ENCODE measurements at regions not wholly inside any gene's neighbourhood (a gene's known extent, or its start where the extent isn't known, plus 50 kb on each side); places are given as distances from the start of the nearest gene placed in this dataset.

GRCh38 chr13:47621931-47622330 lies 379.1 kb downstream of the SUCLA2 start:
- H3K23me2 ChIP-seq (ENCODE audit: insufficient read length, low read depth, low read length, poor library complexity, severe bottlenecking): no peaks in the 10 kb centered on the region
- H3K14ac ChIP-seq (ENCODE audit: insufficient read depth, low read length): no peak overlapping the region
- H3K27me3 Mint-ChIP-seq (ENCODE audit: low read depth): peaks cover 1% of the 10 kb centered on the region; the same call in 1 of the 2 replicates
- no peaks in the 10 kb centered on the region for H3K79me1 ChIP-seq (ENCODE audit: insufficient read depth, low read depth, low read length, poor library complexity, severe bottlenecking)
- WGBS (ENCODE audit: extremely low coverage, insufficient read length, low lambda C conversion rate): no CpG with 5 or more reads among the region's 1 CpG
- no peaks in the 10 kb centered on the region for H4K20me1 ChIP-seq (ENCODE audit: control insufficient read depth, insufficient read depth, insufficient read length)
- H3K79me2 ChIP-seq (ENCODE audit: insufficient read depth, low read length): no peaks in the 10 kb centered on the region
- no peak overlapping the region for H2BK15ac ChIP-seq (ENCODE audit: low read depth, low read length)
- H2BK12ac ChIP-seq (ENCODE audit: insufficient read length, low read depth, low read length): no peak overlapping the region
- no peak overlapping the region for H3K4me3 Mint-ChIP-seq
- no peak overlapping the region for H3K27ac Mint-ChIP-seq
- H2AK5ac ChIP-seq (ENCODE audit: insufficient read length, low read length): no peak overlapping the region
- H3K9me3 Mint-ChIP-seq: peaks cover 16 to 17% of the 10 kb centered on the region in 2 experiments; a peak in 4 of 5 replicates
- H4K5ac ChIP-seq (ENCODE audit: insufficient read length, low read depth, low read length): no peak overlapping the region
- DNase-seq: no peak
- H3K4ac ChIP-seq (ENCODE audit: low read depth, low read length): no peak overlapping the region
- no peaks in the 10 kb centered on the region for H3K27me3 ChIP-seq (ENCODE audit: insufficient read depth, low read length)
- no peak overlapping the region for H3K27ac ChIP-seq (ENCODE audit: insufficient read length, low read depth, low read length)
- H3K18ac ChIP-seq (ENCODE audit: insufficient read length, low read depth, low read length): no peak overlapping the region
- TF ChIP-seq, protein P1, sequence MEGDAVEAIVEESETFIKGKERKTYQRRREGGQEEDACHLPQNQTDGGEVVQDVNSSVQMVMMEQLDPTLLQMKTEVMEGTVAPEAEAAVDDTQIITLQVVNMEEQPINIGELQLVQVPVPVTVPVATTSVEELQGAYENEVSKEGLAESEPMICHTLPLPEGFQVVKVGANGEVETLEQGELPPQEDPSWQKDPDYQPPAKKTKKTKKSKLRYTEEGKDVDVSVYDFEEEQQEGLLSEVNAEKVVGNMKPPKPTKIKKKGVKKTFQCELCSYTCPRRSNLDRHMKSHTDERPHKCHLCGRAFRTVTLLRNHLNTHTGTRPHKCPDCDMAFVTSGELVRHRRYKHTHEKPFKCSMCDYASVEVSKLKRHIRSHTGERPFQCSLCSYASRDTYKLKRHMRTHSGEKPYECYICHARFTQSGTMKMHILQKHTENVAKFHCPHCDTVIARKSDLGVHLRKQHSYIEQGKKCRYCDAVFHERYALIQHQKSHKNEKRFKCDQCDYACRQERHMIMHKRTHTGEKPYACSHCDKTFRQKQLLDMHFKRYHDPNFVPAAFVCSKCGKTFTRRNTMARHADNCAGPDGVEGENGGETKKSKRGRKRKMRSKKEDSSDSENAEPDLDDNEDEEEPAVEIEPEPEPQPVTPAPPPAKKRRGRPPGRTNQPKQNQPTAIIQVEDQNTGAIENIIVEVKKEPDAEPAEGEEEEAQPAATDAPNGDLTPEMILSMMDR (conservative IDR thresholded peaks at IDR 0.05): no peak
- H3K4me1 Mint-ChIP-seq: no peaks in the 10 kb centered on the region
- H2BK5ac ChIP-seq (ENCODE audit: insufficient read length, low read length): no peak overlapping the region
- H3K4me1 ChIP-seq (ENCODE audit: insufficient read depth, low read length): no peaks in the 10 kb centered on the region
- H3K9ac ChIP-seq (ENCODE audit: extremely low read depth, insufficient read length, low read length): no peak overlapping the region
- H2BK120ac ChIP-seq (ENCODE audit: low read depth, low read length, poor library complexity, severe bottlenecking): no peak overlapping the region
- no peak overlapping the region for H4K8ac ChIP-seq (replicated peaks; ENCODE audit: insufficient read length, low read depth, low read length)
- no peak overlapping the region for H4K91ac ChIP-seq (ENCODE audit: insufficient read length, low read depth, low read length)
- H2BK20ac ChIP-seq (ENCODE audit: low read depth, low read length, poor library complexity, severe bottlenecking): no peak overlapping the region
- H3K23ac ChIP-seq (ENCODE audit: insufficient read length, low read depth, low read length): no peak overlapping the region
- H3K36me3 Mint-ChIP-seq (ENCODE audit: insufficient read depth in 1 of 3, low read depth in 3 of 3): peaks cover 0 to 11% (median 0%) of the 10 kb centered on the region in 3 experiments; a peak in 3 of 7 replicates
- H2AFZ ChIP-seq (ENCODE audit: low read length): no peak overlapping the region
- no peak overlapping the region for H3T11ph ChIP-seq (ENCODE audit: low read length)
- H3K9me3 ChIP-seq (ENCODE audit: control insufficient read depth, low read depth, low read length): no peaks in the 10 kb centered on the region
- H3K56ac ChIP-seq (ENCODE audit: insufficient read length, low read depth, low read length): no peak overlapping the region
- H3K4me2 ChIP-seq (ENCODE audit: insufficient read depth, insufficient read length, low read length): no peak overlapping the region

All from H9 (cell line).